IMR-90 (cell line): ENCODE measurements at regions not wholly inside any gene's neighbourhood (a gene's known extent, or its start where the extent isn't known, plus 50 kb on each side); places are given as distances from the start of the nearest gene placed in this dataset.

Experiments
- ATAC-seq: fragments of 200-7000 bp; cut with Tn5 transposase; 2 replicates; pipeline ENCODE4 v1.9.1; 2020; ENCODE audit warnings: low read depth, mild to moderate bottlenecking, moderate library complexity
- BruUV-seq: library from RNA; stranded (reverse); fragments of 400-500 nt; replicated peaks from 2 replicates; lab custom pipeline; 2021; lab: Mats Ljungman, UMichigan
- CTCF ChIA-PET: fragments of 300-600 bp; formaldehyde crosslinking; extraction: SDS; loops from one replicate; lab custom pipeline; 2021; ENCODE audit warnings: antibody characterized with exemption; lab: Yijun Ruan, JAX
- POLR2A ChIA-PET: fragments of 300-600 bp; sonication (Branson Sonifier 250); formaldehyde crosslinking; loops from one replicate; lab custom pipeline; 2022; ENCODE audit warnings: antibody characterized with exemption; ENCODE audit not compliant: unreplicated experiment; lab: Charles Lee
- DNase-seq: peaks from one replicate; pipeline ENCODE4 v3.0.0; 2013
- H2AFZ ChIP-seq: replicated peaks from 2 replicates; pipeline ENCODE3; 2013; ENCODE audit warnings: low read length, mild to moderate bottlenecking; ENCODE audit not compliant: poor library complexity
- H2AK5ac ChIP-seq: 2 replicates; pipeline ENCODE4 v1.6.1; 2013; ENCODE audit warnings: low read depth, low read length, inconsistent platforms
- H2AK9ac ChIP-seq: replicated peaks from 2 replicates; pipeline ENCODE3; 2013; ENCODE audit warnings: mild to moderate bottlenecking, low read depth, low read length, moderate library complexity; ENCODE audit not compliant: poor library complexity
- H2BK120ac ChIP-seq: 2 replicates; pipeline ENCODE4 v1.6.1; 2013; ENCODE audit warnings: low read depth, low read length, inconsistent platforms
- H2BK15ac ChIP-seq: 3 replicates; pipeline ENCODE4 v1.6.1; 2013; ENCODE audit warnings: low read depth, low read length, inconsistent platforms
- H2BK20ac ChIP-seq: 2 replicates; pipeline ENCODE4 v1.6.1; 2013; ENCODE audit warnings: low read depth, mild to moderate bottlenecking, inconsistent platforms, low read length, moderate library complexity
- H2BK5ac ChIP-seq: 2 replicates; pipeline ENCODE4 v1.6.1; 2013; ENCODE audit warnings: mild to moderate bottlenecking, low read depth, low read length, inconsistent platforms; ENCODE audit not compliant: poor library complexity, severe bottlenecking
- H3K14ac ChIP-seq: replicated peaks from 2 replicates; pipeline ENCODE4 v1.6.1; 2013; ENCODE audit warnings: low read depth, low read length, inconsistent platforms
- H3K18ac ChIP-seq: 2 replicates; pipeline ENCODE4 v1.6.1; 2013; ENCODE audit warnings: low read depth, low read length, control low read depth
- H3K23ac ChIP-seq: 2 replicates; pipeline ENCODE4 v1.6.1; 2013; ENCODE audit warnings: low read depth, low read length, inconsistent platforms
- H3K27ac ChIP-seq: 2 replicates; pipeline ENCODE4 v1.5.1; 2013; ENCODE audit warnings: mild to moderate bottlenecking, control low read depth, low read length; ENCODE audit not compliant: insufficient read depth
- H3K27me3 ChIP-seq: 2 replicates; pipeline ENCODE4 v1.6.1; 2013; ENCODE audit warnings: low read length; ENCODE audit not compliant: control insufficient read depth, insufficient read depth
- H3K36me3 ChIP-seq: 2 replicates; pipeline ENCODE4 v1.6.1; 2013; ENCODE audit warnings: low read length, mixed read lengths; ENCODE audit not compliant: control insufficient read depth, insufficient read depth
- H3K4ac ChIP-seq: 2 replicates; pipeline ENCODE4 v1.6.1; 2013; ENCODE audit warnings: low read depth, low read length, inconsistent platforms
- H3K4me1 ChIP-seq: 2 replicates; pipeline ENCODE4 v1.6.1; 2013; ENCODE audit warnings: low read length, mixed read lengths; ENCODE audit not compliant: control insufficient read depth, insufficient read depth
- H3K4me2 ChIP-seq: 2 replicates; pipeline ENCODE4 v1.6.1; 2013; ENCODE audit warnings: low read depth, mild to moderate bottlenecking, control low read depth, low read length, moderate library complexity
- H3K4me3 ChIP-seq: 2 replicates; pipeline ENCODE4 v1.5.1; 2013; ENCODE audit warnings: low read depth, mild to moderate bottlenecking, control low read depth, low read length, moderate library complexity; ENCODE audit not compliant: insufficient read depth
- H3K56ac ChIP-seq: 2 replicates; pipeline ENCODE4 v1.6.1; 2013; ENCODE audit warnings: low read length, inconsistent platforms; ENCODE audit not compliant: insufficient read depth; ENCODE audit errors: extremely low read depth
- H3K79me1 ChIP-seq, 2 experiments: 2 replicates each; pipeline ENCODE4 v1.6.1; 2013; ENCODE audit warnings: low read length in 2 of 2, inconsistent platforms in 1 of 2, low read depth in 1 of 2
- H3K9ac ChIP-seq: 2 replicates; pipeline ENCODE4 v1.6.1; 2013; ENCODE audit warnings: low read depth, low read length, control low read depth
- H3K9me1 ChIP-seq: 2 replicates; pipeline ENCODE4 v1.6.1; 2013; ENCODE audit warnings: low read length, inconsistent platforms; ENCODE audit not compliant: insufficient read depth
- H3K9me3 ChIP-seq: 2 replicates; pipeline ENCODE4 v1.6.1; 2013; ENCODE audit warnings: low read length; ENCODE audit not compliant: control insufficient read depth, insufficient read depth
- H4K20me1 ChIP-seq: 2 replicates; pipeline ENCODE4 v1.6.1; 2013; ENCODE audit warnings: low read length, inconsistent platforms; ENCODE audit not compliant: insufficient read depth
- H4K5ac ChIP-seq: 2 replicates; pipeline ENCODE4 v1.6.1; 2013; ENCODE audit warnings: mild to moderate bottlenecking, low read depth, low read length, control low read depth
- H4K8ac ChIP-seq, 2 experiments: 2 replicates each; pipeline ENCODE4 v1.6.1; 2013; ENCODE audit warnings: low read depth in 2 of 2, low read length in 2 of 2, control low read depth in 1 of 2, inconsistent platforms in 1 of 2
- H4K91ac ChIP-seq: 2 replicates; pipeline ENCODE4 v1.6.1; 2013; ENCODE audit warnings: low read depth, low read length, inconsistent platforms; ENCODE audit not compliant: insufficient read depth
- CEBPB ChIP-seq: IDR thresholded peaks from 2 replicates; pipeline ENCODE4 v1.6.1; 2012; ENCODE audit warnings: low read depth, low read length, improper control_type of control experiment
- CHD1 ChIP-seq: IDR thresholded peaks from 2 replicates; pipeline ENCODE4 v1.6.1; 2012; ENCODE audit warnings: low read depth, low read length, improper control_type of control experiment
- FOS ChIP-seq: fragments of 150-350 bp; IDR thresholded peaks from 2 replicates; pipeline ENCODE4 v1.6.1; 2016; ENCODE audit warnings: low read depth, low read length
- MAFK ChIP-seq: IDR thresholded peaks from 2 replicates; pipeline ENCODE4 v1.6.1; 2012; ENCODE audit warnings: low read depth, low read length, improper control_type of control experiment
- MAZ ChIP-seq: IDR thresholded peaks from 2 replicates; pipeline ENCODE4 v1.6.1; 2012; ENCODE audit warnings: low read depth, mild to moderate bottlenecking, low read length, improper control_type of control experiment, moderate library complexity, borderline replicate concordance
- MXI1 ChIP-seq: IDR thresholded peaks from 2 replicates; pipeline ENCODE4 v1.6.1; 2012; ENCODE audit warnings: low read depth, mild to moderate bottlenecking, low read length, moderate library complexity, borderline replicate concordance
- NFE2L2 ChIP-seq: fragments of 150-350 bp; IDR thresholded peaks from 2 replicates; pipeline ENCODE4 v1.6.1; 2016; ENCODE audit warnings: low read depth, mild to moderate bottlenecking, low read length
- POLR2A ChIP-seq: IDR thresholded peaks from 2 replicates; pipeline ENCODE4 v1.6.1; 2012; ENCODE audit warnings: mild to moderate bottlenecking, low read depth, low read length
- RCOR1 ChIP-seq: IDR thresholded peaks from 2 replicates; pipeline ENCODE4 v1.6.1; 2012; ENCODE audit warnings: mild to moderate bottlenecking, low read length, improper control_type of control experiment; ENCODE audit not compliant: insufficient replicate concordance
- RFX5 ChIP-seq: IDR thresholded peaks from 2 replicates; pipeline ENCODE4 v1.8.0; 2012; ENCODE audit warnings: low read depth, mild to moderate bottlenecking, low read length, moderate library complexity
- SMC3 ChIP-seq: fragments of 150-350 bp; IDR thresholded peaks from 2 replicates; pipeline ENCODE4 v1.6.1; 2016; ENCODE audit warnings: low read depth, mild to moderate bottlenecking, antibody characterized with exemption, low read length, moderate library complexity
- WGBS, 2 experiments: methylation state at CpG; one replicate each; pipeline versions ENCODE4 v1.1.5 to v1.1.7; 2013; ENCODE audit warnings: missing lambda C conversion rate in 2 of 2; ENCODE audit not compliant: insufficient read length in 1 of 2; ENCODE audit errors: extremely low coverage in 2 of 2; 5-methylcytosine and 5-hydroxymethylcytosine counted together
- dilution Hi-C: fragments of 300-500 bp; cut with HindIII; formaldehyde crosslinking; loops from one replicate; pipeline ENCODE4 v1.14.3; 2018; ENCODE audit warnings: low sequenced_read_pairs; ENCODE audit not compliant: unreplicated experiment
- in situ Hi-C: fragments of 300-500 bp; cut with MboI; formaldehyde crosslinking; loops from 3 replicates; pipeline ENCODE4 v1.14.3; 2019; ENCODE audit warnings: low sequenced_read_pairs, inconsistent platforms, mixed read lengths
- intact Hi-C: fragments of 100-400 bp; cut with micrococcal nuclease; formaldehyde crosslinking; loops from 2 replicates; pipeline ENCODE4 v1.10.0; 2022
- TF ChIP-seq, protein P1 (sequence below): conservative IDR thresholded peaks from 2 replicates; pipeline ENCODE4 v1.5.1; 2012; ENCODE audit warnings: mild to moderate bottlenecking, low read depth, low read length, improper control_type of control experiment
- TF ChIP-seq, protein P2 (sequence below): fragments of 150-350 bp; IDR thresholded peaks from 2 replicates; pipeline ENCODE4 v1.6.1; 2016; ENCODE audit warnings: low read depth, mild to moderate bottlenecking, low read length, moderate library complexity, borderline replicate concordance
- TF ChIP-seq, protein P3 (sequence below): fragments of 150-350 bp; IDR thresholded peaks from 2 replicates; pipeline ENCODE4 v1.6.1; 2017; ENCODE audit warnings: mild to moderate bottlenecking, antibody characterized with exemption, low read length, low read depth

DNA sequence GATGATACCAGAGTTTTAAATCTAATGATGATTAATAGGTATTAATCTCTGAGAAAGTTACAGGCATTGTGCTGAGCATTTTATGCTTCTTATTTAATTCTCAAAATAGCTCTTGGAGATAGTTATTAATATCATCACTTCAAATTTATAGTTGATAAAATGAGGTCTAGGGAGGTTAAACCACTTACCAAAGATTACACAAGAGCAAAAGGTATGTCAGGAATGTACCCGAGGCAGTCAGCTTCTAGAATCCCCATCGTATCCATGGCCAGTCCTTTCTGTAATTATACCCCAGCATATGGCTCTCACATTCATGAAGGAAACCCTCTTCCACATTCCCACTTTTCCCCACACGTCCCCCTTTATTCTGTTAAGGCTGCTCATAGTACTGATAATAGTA, 421.3 kb downstream of the PYDC2 start:
- no peak overlapping the region for H3K14ac ChIP-seq
- no peak overlapping the region for H3K4me3 ChIP-seq
- H3K4ac ChIP-seq = no peak overlapping the region
- no peaks in the 10 kb centered on the region for H3K27me3 ChIP-seq
- WGBS, 2 experiments = no CpG with 5 or more reads among the region's 3 CpGs
- H2AK5ac ChIP-seq = no peak overlapping the region
- no peak overlapping the region for H2BK120ac ChIP-seq
- ATAC-seq (no peak), DNase-seq (no peak)
- H4K91ac ChIP-seq = no peak overlapping the region
- H3K9me1 ChIP-seq = no peaks in the 10 kb centered on the region
- H2BK5ac ChIP-seq = no peak overlapping the region
- POLR2A ChIA-PET = no interaction called here
- TF ChIP-seq CEBPB (no peak), MAZ (no peak), RCOR1 (no peak), POLR2A (no peak), CHD1 (no peak), MXI1 (no peak), MAFK (no peak), RFX5 (no peak), NFE2L2 (no peak), FOS (no peak), SMC3 (no peak)
- TF ChIP-seq, protein P1, sequence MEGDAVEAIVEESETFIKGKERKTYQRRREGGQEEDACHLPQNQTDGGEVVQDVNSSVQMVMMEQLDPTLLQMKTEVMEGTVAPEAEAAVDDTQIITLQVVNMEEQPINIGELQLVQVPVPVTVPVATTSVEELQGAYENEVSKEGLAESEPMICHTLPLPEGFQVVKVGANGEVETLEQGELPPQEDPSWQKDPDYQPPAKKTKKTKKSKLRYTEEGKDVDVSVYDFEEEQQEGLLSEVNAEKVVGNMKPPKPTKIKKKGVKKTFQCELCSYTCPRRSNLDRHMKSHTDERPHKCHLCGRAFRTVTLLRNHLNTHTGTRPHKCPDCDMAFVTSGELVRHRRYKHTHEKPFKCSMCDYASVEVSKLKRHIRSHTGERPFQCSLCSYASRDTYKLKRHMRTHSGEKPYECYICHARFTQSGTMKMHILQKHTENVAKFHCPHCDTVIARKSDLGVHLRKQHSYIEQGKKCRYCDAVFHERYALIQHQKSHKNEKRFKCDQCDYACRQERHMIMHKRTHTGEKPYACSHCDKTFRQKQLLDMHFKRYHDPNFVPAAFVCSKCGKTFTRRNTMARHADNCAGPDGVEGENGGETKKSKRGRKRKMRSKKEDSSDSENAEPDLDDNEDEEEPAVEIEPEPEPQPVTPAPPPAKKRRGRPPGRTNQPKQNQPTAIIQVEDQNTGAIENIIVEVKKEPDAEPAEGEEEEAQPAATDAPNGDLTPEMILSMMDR = no peak
- TF ChIP-seq, protein P2, sequence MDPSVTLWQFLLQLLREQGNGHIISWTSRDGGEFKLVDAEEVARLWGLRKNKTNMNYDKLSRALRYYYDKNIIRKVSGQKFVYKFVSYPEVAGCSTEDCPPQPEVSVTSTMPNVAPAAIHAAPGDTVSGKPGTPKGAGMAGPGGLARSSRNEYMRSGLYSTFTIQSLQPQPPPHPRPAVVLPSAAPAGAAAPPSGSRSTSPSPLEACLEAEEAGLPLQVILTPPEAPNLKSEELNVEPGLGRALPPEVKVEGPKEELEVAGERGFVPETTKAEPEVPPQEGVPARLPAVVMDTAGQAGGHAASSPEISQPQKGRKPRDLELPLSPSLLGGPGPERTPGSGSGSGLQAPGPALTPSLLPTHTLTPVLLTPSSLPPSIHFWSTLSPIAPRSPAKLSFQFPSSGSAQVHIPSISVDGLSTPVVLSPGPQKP = no peak
- TF ChIP-seq, protein P3, sequence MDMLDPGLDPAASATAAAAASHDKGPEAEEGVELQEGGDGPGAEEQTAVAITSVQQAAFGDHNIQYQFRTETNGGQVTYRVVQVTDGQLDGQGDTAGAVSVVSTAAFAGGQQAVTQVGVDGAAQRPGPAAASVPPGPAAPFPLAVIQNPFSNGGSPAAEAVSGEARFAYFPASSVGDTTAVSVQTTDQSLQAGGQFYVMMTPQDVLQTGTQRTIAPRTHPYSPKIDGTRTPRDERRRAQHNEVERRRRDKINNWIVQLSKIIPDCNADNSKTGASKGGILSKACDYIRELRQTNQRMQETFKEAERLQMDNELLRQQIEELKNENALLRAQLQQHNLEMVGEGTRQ = no peak
- no peak overlapping the region for H2AFZ ChIP-seq
- no peak overlapping the region for H3K56ac ChIP-seq
- H3K4me2 ChIP-seq = no peak overlapping the region
- no peak overlapping the region for H3K9ac ChIP-seq
- H2BK15ac ChIP-seq = no peak overlapping the region
- H4K5ac ChIP-seq = no peak overlapping the region
- no peaks in the 10 kb centered on the region for H3K79me1 ChIP-seq
- no peak overlapping the region for H4K8ac ChIP-seq
- intact Hi-C loops = no loop called here
- H2AK9ac ChIP-seq = no peak overlapping the region
- no peaks in the 10 kb centered on the region for H3K4me1 ChIP-seq
- H2BK20ac ChIP-seq = no peak overlapping the region
- H3K9me3 ChIP-seq = no peaks in the 10 kb centered on the region; the same call in 1 of the 2 replicates
- H3K18ac ChIP-seq = no peak overlapping the region
- no peaks in the 10 kb centered on the region for H3K36me3 ChIP-seq
- no TSS peak for BruUV-seq
- CTCF ChIA-PET = no interaction called here
- no peak overlapping the region for H3K23ac ChIP-seq
- in situ Hi-C loops = no loop called here
- H4K20me1 ChIP-seq = no peaks in the 10 kb centered on the region
- H3K27ac ChIP-seq = no peak overlapping the region
- dilution Hi-C loops = no loop called here
